NCI-H1694 treated with DMSO at 0.1 percent for 48 hours (cell line): ENCODE measurements at regions not wholly inside any gene's neighbourhood (a gene's known extent, or its start where the extent isn't known, plus 50 kb on each side); places are given as distances from the start of the nearest gene placed in this dataset.

Experiments
- DNase-seq: peaks from one replicate; lab custom pipeline; 2025; lab: John Stamatoyannopoulos, UW

GRCh38 chr9:85151741-85152140 lies 482.2 kb downstream of the NTRK2 start:
- DNase-seq = no peak

GRCh38 chr9:85151162-85151561 lies 481.6 kb downstream of the NTRK2 start:
- no peak for DNase-seq

- no peak for DNase-seq
These were observed 477.6 kb downstream of the NTRK2 start for GRCh38 chr9:85147046-85147640.

- DNase-seq = peak; percentile 4
These were observed 473.4 kb downstream of the NTRK2 start for GRCh38 chr9:85142968-85143367.

DNA sequence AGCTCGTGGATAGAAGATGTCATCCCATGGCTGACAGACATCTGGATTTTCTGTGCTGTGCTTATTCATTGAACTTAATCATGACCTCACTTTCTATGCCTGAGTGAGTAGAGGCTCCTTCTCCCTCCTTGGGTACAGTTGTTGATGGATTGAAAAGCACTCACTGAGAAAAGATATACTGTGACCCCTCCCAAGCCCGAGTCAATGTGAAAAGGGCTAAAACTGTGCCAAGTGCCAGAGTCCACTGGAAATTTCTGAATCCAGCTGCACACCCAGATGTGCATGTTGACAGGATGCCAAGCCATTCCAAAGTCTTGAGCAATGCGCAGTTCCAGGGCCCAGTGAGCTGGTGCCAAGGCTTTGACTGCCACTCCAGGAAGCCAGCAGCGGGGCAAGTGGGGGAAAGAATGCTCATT lies 473.0 kb downstream of the NTRK2 start:
- no peak for DNase-seq

DNA sequence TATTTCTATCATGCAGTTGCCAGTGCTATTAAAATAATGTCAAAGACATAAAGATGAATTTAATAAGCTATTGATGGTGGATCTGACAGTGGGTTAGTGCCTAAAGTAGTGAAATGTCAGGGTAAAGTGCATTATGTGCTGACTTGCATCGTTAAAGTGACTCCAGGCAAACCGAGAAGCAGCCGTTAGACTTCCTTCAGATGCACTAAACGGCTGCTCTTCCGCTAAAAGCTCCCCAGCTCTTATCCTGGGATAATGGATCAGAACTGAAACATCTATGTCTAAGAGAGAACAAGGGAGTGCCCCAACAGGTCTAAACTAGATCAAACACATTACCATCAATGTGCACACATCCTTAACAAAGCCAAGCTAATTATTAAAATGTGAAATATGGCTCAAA lies 468.2 kb downstream of the NTRK2 start:
- no peak for DNase-seq

DNA sequence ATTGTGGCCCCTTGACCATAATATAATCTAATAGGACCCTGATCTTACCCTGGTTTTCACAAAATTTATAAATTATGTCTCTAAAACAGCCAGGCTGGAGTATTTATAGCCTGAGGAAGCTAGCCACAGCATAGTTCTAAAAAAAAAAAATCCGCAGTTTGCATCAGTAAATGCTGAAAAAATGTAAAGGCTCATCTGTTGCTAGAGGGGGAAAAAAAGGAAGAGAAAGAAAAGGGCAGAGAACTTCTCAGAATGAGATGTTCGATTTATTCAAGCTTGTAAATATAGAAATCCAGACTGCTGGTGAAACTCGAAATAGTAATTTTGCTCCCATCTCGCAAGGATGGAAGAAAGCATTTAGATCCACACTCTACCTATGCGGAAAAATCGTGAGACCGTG lies 467.5 kb downstream of the NTRK2 start:
- no peak for DNase-seq

GRCh38 chr9:85136507-85136906 lies 467.0 kb downstream of the NTRK2 start:
- DNase-seq = no peak

DNA sequence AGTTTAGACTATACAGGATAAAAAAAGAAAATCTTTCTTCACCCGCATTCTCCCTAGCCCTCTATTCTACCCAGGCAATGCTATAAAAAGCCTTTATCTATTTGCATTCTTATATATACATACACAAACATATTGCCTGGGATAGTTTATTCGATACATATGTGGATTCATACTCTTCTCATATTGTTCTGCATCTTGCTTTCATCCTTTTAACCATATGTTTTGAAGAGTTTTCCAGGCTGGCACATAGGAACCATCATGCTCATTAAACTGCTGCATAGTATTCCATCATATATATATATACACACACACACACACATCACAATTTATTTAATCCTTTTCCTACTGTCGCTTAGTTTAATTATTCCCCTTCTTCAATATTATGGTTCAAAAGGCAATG lies 461.2 kb downstream of the NTRK2 start:
- DNase-seq = no peak

DNA sequence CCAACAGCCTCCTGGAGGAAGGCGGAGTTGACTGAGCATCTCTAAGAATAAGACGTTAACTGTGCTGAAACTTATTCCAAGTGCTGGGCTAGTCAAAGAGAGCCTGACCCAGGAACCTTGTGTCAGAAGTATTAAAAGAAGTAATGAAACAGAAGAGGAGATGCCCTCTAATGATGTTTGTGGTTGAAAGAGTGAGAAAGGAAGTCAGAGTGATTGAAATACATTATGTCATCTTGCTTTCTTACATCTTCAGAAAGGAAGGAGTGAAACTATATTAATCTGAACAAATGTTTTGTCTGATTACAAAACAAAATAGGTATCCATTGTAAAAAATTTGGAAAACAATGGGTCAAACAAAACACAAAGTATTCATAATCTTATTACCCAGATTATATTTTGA lies 460.7 kb downstream of the NTRK2 start:
- DNase-seq = no peak

- DNase-seq = no peak
These were observed 460.0 kb downstream of the NTRK2 start for GRCh38 chr9:85129514-85129913.

- no peak for DNase-seq
These were observed 449.6 kb downstream of the NTRK2 start for GRCh38 chr9:85118990-85119755.

GRCh38 chr9:85117831-85118230 lies 448.3 kb downstream of the NTRK2 start:
- DNase-seq = no peak

DNA sequence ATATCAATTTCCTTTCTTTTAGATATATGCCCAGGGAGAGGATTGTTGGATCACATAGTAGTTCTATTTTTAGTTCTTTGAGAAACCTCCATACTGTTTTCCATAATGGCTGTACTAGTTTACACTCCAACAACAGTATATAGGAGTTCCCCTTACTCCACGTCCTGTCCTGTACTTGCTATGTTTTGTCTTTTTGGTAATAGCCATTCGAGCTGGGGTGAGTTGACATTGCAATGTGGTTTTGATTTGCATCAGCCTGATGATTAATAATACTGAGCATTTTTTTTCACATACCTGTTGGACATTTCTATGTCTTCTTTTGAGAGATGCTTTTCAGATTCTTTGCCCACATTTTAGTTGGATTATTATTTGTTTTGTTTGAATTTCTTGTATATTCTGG lies 445.9 kb downstream of the NTRK2 start:
- no peak for DNase-seq

DNA sequence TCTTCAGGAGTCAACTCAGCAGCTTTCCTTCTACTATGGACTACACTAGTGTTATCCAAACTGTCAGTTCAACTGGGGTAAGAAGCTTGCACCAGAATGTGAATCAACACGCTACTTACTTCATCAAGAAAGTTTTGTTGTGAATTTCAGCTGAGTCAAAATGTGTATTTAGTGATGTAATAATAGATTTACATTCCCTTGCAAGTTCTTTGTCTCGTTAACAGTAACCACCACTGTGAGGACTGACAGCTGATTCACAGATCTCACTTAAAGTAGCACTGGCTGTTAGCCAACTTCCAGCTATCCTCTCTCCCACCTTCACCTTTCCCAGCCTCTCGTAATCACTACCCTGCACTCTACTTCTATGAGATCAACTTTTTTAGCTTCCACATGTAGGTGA lies 445.3 kb downstream of the NTRK2 start:
- DNase-seq = no peak

GRCh38 chr9:85112933-85113418 lies 443.4 kb downstream of the NTRK2 start:
- no peak for DNase-seq

DNA sequence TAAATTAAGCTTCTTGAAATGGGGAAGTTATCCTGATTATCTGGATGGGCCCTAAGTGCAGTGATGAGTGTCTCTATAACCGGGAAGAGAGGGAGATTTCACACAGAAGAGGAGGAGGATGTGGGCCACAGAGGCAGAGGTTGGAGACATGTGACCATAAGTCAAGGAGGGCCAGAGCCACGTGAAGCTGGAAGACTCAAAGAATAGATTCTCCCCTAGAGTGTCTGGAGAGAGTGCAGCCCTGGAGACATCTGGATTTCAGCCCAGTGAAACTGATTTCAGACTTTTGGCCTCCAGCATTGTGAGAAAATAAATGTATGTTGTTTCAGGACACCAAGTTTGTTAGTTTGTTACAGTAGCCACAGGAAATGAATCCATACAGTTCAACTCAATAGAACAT lies 442.9 kb downstream of the NTRK2 start:
- no peak for DNase-seq

- DNase-seq = no peak
These were observed 439.2 kb downstream of the NTRK2 start for GRCh38 chr9:85108746-85109145.

GRCh38 chr9:85108229-85108628 lies 438.7 kb downstream of the NTRK2 start:
- DNase-seq = no peak

GRCh38 chr9:85089188-85089969 lies 419.9 kb downstream of the NTRK2 start:
- DNase-seq = no peak

DNA sequence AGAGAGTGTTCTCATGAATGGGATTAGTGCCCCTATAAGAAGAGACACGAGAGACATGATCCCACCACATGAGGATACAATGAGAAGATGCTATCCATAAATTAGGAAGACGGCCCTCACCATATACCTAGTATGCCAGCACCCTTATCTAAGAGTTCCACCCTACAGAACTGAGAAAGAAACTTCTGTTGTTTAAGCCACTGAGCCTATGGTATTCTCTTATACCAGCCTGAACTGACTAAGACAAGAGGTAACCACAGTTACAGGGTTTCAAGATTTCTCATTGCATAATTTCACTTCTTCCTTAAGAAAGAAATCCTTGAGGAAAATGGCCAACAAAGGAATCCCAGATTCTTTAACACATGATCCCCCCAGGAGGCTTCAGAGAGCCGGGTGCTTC lies 412.4 kb downstream of the NTRK2 start:
- DNase-seq = no peak

DNA sequence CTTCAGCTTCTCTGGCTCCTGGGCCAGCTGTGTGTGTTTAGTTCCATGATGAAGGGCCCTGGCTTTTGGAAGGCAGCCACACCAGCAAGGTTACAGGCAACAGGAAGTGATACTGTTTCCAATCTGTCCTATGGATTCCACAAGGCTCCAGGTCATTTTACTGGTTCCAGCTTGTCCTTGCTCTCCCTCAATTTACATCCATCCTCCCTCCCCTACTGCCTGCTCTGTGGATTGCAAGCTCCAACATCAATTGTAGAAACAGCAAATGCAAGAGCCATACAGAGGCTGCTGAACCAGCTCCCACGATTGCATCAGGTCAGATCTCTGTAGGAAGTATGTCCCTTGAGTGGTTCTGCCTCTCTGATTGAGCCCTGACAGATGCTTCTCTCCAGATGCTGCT lies 409.8 kb downstream of the NTRK2 start:
- DNase-seq = no peak

DNA sequence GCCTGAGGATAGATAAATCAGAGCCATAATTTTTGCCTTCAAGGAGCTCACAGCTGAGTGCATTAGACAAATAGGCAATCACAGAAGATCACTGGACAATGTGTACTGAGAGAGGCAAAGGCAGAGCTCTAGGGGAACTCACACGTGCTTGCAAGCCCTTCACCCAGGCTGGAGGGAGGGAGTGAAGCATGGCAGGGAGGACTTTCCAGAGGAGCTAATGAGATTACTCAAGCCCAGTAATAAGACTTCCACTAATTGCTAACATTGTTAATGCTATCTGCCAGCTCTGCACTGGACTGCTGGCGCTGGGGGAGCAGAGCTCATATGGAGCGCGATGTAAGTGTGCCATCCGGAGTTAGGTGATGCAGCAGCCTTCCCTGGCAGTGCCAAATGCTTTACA lies 408.4 kb downstream of the NTRK2 start:
- no peak for DNase-seq
